Tibial artery (tissue), 4 donors: ENCODE measurements at regions not wholly inside any gene's neighbourhood (a gene's known extent, or its start where the extent isn't known, plus 50 kb on each side); places are given as distances from the start of the nearest gene placed in this dataset.
"Not testable (repeated sequence)": the region's sequence is repeated elsewhere in the genome, so short reads cannot be mapped to it uniquely, and the experiment has no call there.

Experiments
- DNase-seq, 2 donors: peaks; one replicate each; pipeline ENCODE4 v3.0.0-alpha.2; 2019
- H3K27ac ChIP-seq, 2 donors: fragments of 200-600 bp; sonication (generic) in 1 of 2; 1 replicate in 1 of 2; 2 replicates in 1 of 2; pipeline ENCODE4 v1.5.1; 2018 to 2019; ENCODE audit warnings: mild to moderate bottlenecking in 1 of 2
- H3K27me3 ChIP-seq, 2 donors: fragments of 200-600 bp; sonication (generic) in 1 of 2; one replicate each; pipeline versions ENCODE4 v1.5.1 to v1.6.0; 2016 to 2019
- H3K36me3 ChIP-seq, 3 donors: fragments of 200-600 bp; sonication (generic) in 2 of 3; one replicate each; pipeline ENCODE4 v1.5.1; 2016 to 2019; ENCODE audit warnings: mild to moderate bottlenecking in 2 of 3
- H3K4me1 ChIP-seq, 4 donors: fragments of 200-600 bp; sonication (generic) in 2 of 4; 1 replicate in 3 of 4; 2 replicates in 1 of 4; pipeline ENCODE4 v1.5.1; 2016 to 2019
- H3K4me3 ChIP-seq, 2 donors: fragments of 200-600 bp; sonication (generic) in 1 of 2; 1 replicate in 1 of 2; 2 replicates in 1 of 2; pipeline ENCODE4 v1.5.1; 2018 to 2019; ENCODE audit warnings: mild to moderate bottlenecking in 2 of 2
- H3K9me3 ChIP-seq, 3 donors: fragments of 200-600 bp; sonication (generic) in 1 of 3; one replicate each; pipeline ENCODE4 v1.5.1; 2016 to 2019
- CTCF ChIP-seq, 2 experiments: fragments of 200-600 bp in 1 of 2; fragments of 450-650 bp in 1 of 2; IDR thresholded peaks; one replicate each; pipeline ENCODE4 v1.5.1; 2017 to 2019; ENCODE audit warnings: antibody characterized with exemption in 2 of 2, mild to moderate bottlenecking in 1 of 2, moderate library complexity in 1 of 2
- intact Hi-C: fragments of 100-400 bp; cut with DNase I; formaldehyde crosslinking; loops from one replicate; pipeline ENCODE4 v1.15.0; 2023; ENCODE audit warnings: low total_unique reads

- H3K4me3 ChIP-seq = no peak overlapping the region
- H3K27me3 ChIP-seq = no peaks in the 10 kb centered on the region
- H3K4me1 ChIP-seq = no peaks in the 10 kb centered on the region
- TF ChIP-seq CTCF (IDR thresholded peaks at IDR 0.05) = no peak
- peaks cover 0 to 19% (median 0%) of the 10 kb centered on the region in 3 donors for H3K9me3 ChIP-seq
- intact Hi-C loops = no loop called here
- DNase-seq = no peak
- no peak overlapping the region for H3K27ac ChIP-seq
- no peaks in the 10 kb centered on the region for H3K36me3 ChIP-seq
Measured at GRCh38 chr12:63362791-63363190, 211.8 kb upstream of the AVPR1A start.

GRCh38 chr12:63362166-63362565, 211.2 kb upstream of the AVPR1A start:
- Histone ChIP-seq H3K27ac (no peak overlapping the region), H3K9me3 (peaks cover 0 to 17% (median 0%) of the 10 kb centered on the region in 3 donors), H3K27me3 (no peaks in the 10 kb centered on the region), H3K4me1 (no peaks in the 10 kb centered on the region), H3K4me3 (no peak overlapping the region), H3K36me3 (no peaks in the 10 kb centered on the region)
- DNase-seq = no peak
- no peak for TF ChIP-seq CTCF (IDR thresholded peaks at IDR 0.05)
- intact Hi-C loops = no loop called here

- Histone ChIP-seq H3K4me3 (no peak overlapping the region), H3K4me1 (peaks cover 0 to 21% (median 5%) of the 10 kb centered on the region in 4 donors), H3K27me3 (no peaks in the 10 kb centered on the region), H3K9me3 (no peaks in the 10 kb centered on the region), H3K27ac (no peak overlapping the region), H3K36me3 (no peaks in the 10 kb centered on the region)
- intact Hi-C loops = no loop called here
- no peak for DNase-seq
- TF ChIP-seq CTCF (IDR thresholded peaks at IDR 0.05) = no peak
Measured at GRCh38 chr12:63354969-63355368, 204.0 kb upstream of the AVPR1A start.

- Histone ChIP-seq H3K4me3 (no peak overlapping the region), H3K9me3 (no peaks in the 10 kb centered on the region), H3K4me1 (peaks cover 0 to 25% (median 5%) of the 10 kb centered on the region in 4 donors), H3K27me3 (no peaks in the 10 kb centered on the region), H3K27ac (no peak overlapping the region), H3K36me3 (no peaks in the 10 kb centered on the region)
- intact Hi-C loops = no loop called here
- no peak for DNase-seq
- TF ChIP-seq CTCF (IDR thresholded peaks at IDR 0.05) = no peak
Measured at GRCh38 chr12:63353559-63353958, 202.6 kb upstream of the AVPR1A start.

- no peak overlapping the region for H3K27ac ChIP-seq
- DNase-seq = no peak
- peaks cover 0 to 28% (median 5%) of the 10 kb centered on the region in 4 donors for H3K4me1 ChIP-seq
- no peak overlapping the region for H3K4me3 ChIP-seq
- no peak for TF ChIP-seq CTCF (IDR thresholded peaks at IDR 0.05)
- intact Hi-C loops = no loop called here
- no peaks in the 10 kb centered on the region for H3K36me3 ChIP-seq
- H3K27me3 ChIP-seq = no peaks in the 10 kb centered on the region
- H3K9me3 ChIP-seq = no peaks in the 10 kb centered on the region
Measured at GRCh38 chr12:63351370-63351769, 200.4 kb upstream of the AVPR1A start.

- no peaks in the 10 kb centered on the region for H3K36me3 ChIP-seq
- no peak for TF ChIP-seq CTCF (IDR thresholded peaks at IDR 0.05)
- H3K27ac ChIP-seq = no peak overlapping the region
- H3K4me3 ChIP-seq = no peak overlapping the region
- no peaks in the 10 kb centered on the region for H3K9me3 ChIP-seq
- no peak for DNase-seq
- intact Hi-C loops = no loop called here
- H3K27me3 ChIP-seq = no peaks in the 10 kb centered on the region
- H3K4me1 ChIP-seq = peaks cover 0 to 20% (median 2%) of the 10 kb centered on the region in 4 donors
Measured at GRCh38 chr12:63348556-63348955, 197.6 kb upstream of the AVPR1A start.

GRCh38 chr12:63337158-63337557, 186.2 kb upstream of the AVPR1A start:
- H3K4me1 ChIP-seq, DNase-seq, H3K27ac ChIP-seq, H3K27me3 ChIP-seq, intact Hi-C loops, H3K9me3 ChIP-seq, H3K4me3 ChIP-seq, H3K36me3 ChIP-seq: not testable (repeated sequence)
